ENCODE measurements at regions not wholly inside any gene's neighbourhood (a gene's known extent, or its start where the extent isn't known, plus 50 kb on each side); places are given as distances from the start of the nearest gene placed in this dataset.
"Not testable (repeated sequence)": the region's sequence is repeated elsewhere in the genome, so short reads cannot be mapped to it uniquely, and the experiment has no call there.

DNA sequence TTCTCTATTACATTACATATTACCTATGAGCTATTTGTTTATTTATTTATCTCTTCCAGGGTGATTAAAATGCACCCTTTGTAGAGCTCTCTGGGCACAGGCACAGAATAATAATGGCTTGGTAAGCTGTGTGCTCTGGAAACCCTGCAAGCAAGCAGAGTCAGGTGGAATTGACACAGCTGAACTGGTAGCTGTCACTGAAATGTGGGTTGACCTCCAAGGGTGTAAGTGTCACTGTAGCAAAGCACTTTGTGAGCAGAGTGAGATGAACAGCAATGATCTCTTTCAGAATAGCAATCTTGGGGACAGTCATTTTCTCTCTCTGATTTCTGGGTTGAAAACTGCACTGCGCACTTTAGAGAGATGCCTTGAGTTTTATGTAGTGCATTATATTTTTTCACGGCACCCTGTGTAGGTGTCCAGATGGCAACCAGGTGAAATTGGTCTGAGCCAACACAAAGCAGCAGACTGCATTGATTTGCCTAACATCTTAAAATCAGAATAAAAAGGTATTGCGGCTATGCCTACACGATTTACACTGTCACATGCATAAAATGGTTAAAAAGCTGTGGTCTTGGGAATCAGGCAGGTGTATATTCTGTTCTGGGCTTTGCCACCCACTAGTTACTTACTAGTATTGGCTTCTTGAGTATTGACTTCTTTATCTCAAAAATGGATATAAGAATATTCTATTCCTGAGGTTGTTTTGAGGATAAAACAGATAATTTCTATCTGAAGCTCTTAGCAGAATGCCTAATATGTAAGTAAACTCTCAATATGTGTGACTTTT, 450.3 kb downstream of the RAPGEF2 start:
- no peak for DNase-seq

DNA sequence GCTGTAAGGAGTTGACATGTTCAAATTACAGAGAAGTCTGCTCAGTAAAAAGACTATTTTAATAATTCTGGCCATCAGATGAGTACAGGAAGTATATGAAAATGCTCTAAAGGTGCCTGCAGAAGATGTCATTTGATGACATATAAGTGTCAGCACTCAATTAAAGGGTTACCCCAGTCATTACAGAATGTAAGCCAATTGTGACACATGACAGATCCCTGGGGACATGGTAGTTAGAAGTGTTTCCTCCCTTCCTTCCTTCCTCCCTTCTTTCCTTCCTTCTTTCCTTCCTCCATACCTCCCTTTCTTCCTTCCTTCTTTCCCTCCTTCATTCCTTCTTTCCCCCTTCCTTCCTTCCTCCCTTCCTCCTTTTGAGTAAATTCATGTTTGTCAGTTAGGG, 453.0 kb downstream of the RAPGEF2 start:
- no peak for DNase-seq

DNA sequence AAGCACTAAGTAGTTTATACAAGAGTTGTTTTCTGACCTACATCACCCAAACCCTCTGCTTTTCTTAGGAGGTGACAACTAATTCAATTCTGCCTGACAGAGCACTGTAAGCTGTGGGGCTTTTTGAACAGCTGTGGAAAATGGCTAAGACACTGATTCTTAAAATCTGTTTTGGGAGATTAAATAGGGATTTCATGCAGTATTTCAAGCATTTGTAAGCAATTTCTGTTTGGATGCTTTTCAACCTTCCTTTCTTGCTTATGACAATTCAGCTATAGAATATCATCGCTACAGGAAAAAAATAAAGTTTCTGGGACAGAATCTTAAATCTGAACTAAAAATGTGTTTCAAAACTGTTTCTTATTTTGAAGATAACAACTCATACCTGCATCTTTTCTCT, 459.5 kb downstream of the RAPGEF2 start:
- no peak for DNase-seq

DNA sequence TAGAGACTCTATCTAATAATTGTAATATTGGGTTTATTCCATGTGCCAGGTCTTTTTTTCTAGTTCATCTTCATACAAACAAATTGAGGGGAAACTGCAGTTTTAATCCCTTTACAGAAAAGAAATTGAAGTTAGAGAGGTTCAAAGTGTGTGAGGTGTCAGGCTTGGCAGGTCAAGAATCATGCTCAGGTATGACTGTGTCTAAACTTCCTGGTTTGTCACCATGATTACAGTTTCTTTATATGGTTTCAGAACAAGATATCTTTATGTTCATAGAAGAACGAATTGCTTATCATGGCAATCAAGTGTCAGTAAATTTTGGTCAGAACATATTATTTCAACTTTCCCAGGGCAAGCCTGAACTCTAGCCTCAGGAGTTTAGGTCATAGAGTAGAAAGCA, 460.4 kb downstream of the RAPGEF2 start:
- DNase-seq = no peak

DNA sequence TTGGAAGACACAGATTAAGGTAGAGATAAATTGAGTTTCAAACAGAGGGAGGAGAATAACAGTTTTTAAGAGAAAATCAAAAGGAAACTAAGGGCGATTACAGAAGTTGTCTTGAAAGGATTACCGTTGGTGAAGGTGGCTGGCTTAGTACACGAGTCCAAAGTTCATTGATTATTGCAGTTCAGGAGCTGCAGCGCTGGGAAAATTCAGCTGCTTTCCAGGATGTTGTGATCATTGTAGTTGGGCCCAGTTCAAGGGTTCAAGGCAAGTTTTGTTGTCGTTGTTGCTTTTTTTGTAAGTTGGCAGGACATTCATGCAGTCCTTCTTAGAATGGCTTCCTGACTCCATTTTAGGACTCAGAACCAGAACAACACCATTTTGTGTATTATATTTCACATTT, 461.7 kb downstream of the RAPGEF2 start:
- DNase-seq = no peak

DNA sequence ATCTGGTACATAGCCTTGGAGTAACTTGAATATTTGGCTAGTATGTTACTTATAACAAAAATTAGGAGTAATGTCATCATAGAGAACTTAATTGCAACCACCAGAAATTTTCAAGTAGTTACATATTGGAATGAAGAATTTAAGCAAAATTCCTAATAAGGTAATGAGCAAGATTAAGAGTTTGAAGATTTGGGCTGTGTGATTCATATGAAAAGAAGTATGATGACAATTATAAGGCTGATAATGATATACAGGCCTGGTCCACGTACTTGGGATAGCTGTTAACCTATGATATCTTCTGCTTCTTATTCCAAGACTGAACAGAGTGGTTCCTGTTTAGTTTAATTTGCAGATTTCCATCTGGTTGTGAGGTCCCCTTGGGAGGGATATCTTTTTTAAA, 463.9 kb downstream of the RAPGEF2 start:
- no peak for DNase-seq

DNA sequence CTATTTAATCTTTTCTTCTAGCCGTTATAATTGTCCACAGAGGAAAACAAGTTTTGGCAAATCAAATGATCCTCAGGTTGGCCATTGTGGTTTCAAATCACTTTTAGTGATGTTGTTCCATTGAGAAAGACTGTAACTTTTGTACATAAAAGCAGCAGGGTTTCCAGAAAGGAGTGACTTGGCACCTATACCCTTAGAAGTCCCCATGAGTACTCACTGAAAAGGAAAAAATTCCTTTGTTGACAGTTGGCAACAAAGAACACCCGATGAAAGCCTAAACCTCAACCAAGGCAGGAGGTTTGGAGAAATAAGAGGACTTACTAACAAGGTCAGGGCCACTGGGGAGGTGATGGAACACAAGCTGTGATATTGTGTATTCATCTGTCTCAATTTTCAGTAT, 474.4 kb downstream of the RAPGEF2 start:
- DNase-seq = no peak

DNA sequence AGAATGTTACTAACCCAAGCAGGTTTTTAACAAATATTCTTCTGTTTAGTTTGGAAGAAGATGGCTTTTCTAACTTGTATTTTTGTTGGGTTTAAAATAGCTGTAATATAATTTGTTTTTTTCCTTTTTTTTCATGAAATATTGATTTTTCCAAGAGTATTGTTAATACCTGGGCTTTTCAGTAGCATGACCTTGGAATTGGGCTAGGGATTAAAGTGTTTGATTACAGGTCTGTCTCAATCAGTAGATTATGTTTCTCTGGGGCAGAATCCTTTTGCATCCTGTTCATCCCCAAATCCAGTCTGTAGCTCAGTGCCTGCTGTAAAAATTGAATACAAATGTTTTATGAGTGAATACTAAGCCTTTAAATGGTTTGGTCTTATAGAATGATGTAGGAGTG, 479.8 kb downstream of the RAPGEF2 start:
- no peak for DNase-seq

DNA sequence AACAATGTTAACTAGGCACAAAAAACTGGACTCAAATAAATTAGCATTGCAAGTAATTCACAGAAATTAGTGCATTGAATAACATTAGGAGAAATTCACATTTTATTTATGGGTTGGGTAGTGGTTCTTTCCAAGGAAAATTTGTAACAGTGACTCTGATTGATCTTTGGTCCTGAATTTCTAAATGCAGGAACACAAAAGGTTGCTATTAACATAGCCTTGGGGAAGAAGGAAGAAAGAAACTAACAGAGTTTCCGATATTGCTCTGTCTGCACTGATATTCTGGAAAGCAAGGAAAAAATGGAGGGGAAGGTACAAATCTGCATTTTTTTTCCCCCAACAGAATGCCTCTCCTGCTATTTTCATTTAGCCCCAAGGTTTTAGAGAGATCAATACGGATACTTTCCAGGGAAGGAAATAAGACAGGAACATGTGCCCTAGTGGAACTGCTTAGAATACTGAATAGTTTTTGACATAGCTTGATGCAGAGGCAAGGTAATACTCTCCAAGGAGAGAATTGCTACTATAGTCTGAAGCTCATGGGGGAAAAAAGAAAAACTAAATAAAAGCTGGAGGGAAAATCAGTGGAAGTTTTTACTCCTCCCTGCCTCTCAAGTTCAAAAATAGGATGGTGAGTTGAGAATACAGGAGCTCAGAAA, 490.1 kb downstream of the RAPGEF2 start:
- no peak for DNase-seq

DNA sequence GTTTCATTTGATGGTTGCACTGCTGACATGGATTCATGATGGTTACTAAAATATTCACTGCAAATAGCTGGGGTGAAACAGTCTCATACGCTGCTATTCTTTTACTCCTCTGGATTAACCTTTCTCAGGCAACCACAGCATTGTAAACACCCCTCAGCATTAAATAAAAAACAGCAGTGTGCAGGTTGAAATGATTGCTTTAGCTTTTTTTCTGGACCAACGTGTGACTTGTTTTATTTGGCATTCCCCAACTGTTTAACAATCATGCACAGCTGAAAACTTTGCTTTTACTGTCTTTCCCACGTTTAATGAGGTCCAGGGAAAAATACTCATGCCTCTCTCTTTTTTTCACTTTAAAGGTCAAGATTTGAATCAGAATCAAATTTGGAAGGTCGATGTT, 490.8 kb downstream of the RAPGEF2 start:
- no peak for DNase-seq

DNA sequence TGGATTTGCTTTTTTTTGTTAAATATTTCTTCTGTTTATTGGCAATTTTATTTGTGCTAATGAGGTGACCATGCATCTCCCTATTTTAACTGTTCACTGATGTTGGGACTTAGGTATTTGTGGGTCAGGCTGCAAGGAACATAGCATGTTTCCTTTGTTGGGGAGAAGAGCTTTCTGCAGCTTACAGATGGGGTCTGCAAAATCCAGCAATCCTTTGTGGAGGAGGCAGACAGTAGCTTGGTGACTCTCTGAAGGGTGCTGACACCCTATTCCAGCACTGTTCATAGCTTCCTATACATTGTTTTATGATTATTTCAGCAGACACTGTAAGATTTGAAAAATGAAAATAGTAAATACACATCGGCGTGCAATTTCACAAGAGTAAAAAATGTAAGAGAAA, 491.7 kb downstream of the RAPGEF2 start:
- no peak for DNase-seq

DNA sequence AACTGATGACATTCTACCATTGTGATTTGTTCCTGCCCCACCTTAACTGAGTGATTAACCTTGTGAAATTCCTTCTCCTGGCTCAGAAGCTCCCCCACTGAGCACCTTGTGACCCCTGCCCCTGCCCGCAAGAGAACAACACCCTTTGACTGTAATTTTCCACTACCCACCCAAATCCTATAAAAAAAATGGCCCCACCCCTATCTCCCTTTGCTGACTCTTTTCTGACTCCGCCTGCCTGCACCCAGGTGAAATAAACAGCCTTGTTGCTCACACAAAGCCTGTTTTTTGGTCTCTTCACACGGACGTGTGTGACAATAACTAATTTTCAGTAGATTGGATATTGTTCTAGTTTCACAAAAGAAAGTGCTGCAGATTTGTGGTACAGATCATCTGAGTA, 492.2 kb downstream of the RAPGEF2 start:
- not testable (repeated sequence) for DNase-seq

DNA sequence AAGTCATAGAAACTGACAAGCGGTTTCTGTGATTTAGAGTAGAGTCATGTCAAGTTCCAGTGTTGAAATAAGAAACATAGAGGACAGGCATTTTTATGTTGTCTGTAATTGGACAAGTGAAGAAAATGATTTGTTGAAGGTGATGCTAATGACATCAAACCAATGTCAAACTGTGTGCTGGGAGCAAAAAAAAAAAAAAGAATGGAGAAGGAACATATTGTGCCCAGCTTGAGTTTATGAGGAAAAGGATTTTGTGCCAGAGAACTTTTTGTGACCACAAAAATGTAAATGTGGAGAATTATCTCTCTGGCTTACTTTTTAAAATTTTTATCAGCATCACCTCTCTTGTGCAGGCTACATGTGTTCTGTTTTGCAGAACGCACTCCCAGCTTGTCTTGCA, 495.7 kb downstream of the RAPGEF2 start:
- no peak for DNase-seq

DNA sequence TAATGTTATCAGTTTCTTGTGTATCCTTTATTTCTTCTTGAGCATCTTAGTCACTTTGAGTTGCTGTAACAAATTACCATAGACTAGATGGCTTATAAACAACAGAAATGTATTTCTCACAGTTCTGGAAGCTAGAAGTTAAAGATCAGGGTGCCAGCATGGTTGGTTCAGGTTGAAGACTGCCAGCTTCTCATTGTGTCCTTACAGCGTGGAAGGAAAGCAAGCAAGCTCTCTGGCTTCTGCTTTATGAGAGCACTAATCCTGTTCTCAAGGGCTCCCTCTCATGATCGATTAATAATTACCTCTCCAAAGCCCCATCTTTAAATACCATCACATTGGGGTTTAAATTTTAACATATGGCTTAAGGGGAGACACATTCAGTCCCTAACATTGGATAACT, 497.2 kb downstream of the RAPGEF2 start:
- no peak for DNase-seq

DNA sequence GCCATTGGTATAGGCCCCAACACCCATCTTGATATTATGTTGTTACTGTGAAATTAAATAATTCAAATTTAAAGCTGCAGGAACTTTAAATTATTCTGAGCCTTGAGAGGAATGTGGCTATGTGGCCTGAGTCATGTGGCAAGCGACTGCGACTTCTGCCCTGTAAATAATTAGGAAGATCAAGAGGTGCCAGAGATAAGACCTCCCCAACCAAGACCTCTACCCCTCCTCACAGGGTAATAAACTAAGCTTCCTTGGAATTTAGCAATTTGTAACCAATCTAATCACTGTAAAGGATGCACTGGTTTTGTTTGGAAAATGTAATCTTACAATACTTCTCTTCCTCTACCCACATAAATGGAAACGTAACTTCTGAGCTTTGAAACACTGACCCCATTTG, 501.9 kb downstream of the RAPGEF2 start:
- no peak for DNase-seq

DNA sequence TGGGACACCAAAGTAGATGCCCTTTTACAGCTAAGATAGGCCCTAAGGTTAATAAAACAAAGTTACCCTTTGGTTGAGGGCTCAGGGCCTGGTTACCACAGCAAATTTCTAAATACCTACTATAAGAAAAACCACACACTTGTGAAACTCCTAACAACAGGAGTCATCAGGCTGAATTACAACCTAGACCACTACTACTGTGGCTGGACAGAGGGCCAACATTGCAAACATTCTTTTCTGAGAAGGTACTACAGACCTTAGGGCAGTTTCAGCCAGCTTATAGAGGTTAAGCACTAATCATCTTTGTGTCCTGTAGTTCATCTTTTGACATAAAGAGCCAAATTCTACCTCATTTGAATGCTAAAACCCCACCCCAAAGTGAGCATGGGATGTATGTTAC, 504.0 kb downstream of the RAPGEF2 start:
- DNase-seq = no peak

DNA sequence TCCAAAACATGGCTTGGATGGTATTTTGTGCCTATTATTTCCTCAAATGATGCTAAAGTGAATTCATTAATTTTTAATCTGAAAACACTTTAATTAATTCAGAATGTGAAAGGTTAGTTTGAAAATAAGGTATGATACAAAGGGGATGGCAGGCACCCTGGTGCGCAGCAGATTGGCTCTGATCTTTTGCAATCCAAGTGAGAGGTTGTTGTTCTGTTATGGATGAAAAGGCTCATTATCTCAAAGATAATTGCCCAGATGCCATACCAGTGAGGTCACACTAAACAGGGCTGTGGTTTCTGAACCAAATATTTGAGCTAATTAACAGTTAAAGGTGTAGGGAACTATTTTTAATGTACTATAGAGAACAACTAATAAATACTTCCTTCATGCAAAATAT, 504.9 kb downstream of the RAPGEF2 start:
- no peak for DNase-seq

DNA sequence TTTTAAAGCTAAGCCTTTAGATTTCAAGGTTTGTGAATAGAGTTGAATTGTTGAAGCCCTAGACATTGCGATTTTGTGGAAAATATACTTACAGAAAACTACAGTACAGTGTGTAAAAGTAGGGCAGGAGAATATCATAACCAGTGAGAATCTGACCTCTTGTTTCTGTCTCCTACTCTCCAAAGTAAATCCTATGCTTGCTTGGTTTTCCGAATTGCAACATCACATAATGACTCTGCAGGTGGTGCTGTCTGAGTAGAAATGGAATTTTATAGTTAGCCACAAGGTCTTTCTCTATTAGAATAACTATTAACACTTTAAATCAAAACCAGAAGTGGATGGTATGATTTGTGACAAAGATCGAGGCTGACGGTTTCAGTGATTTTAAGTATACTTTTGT, 505.6 kb downstream of the RAPGEF2 start:
- no peak for DNase-seq

DNA sequence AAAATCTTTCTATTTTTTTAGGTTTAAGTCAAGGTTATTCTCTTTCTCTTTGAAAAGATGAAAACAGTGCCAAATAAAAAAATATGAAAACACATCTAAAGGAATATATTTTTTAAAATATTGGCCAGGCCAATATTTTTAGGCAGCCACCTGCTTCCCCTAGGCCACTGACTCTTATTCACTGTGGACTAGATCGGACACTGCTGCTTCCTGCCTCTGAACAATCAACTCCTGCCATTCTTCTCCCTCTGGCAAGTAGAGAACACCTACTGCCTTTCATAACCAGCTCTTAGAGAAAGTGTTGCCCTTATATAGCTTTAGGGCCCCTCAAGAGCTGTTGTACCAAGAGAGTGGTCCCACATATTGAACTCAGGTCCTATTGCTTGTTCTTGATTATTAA, 529.2 kb downstream of the RAPGEF2 start:
- DNase-seq = no peak

DNA sequence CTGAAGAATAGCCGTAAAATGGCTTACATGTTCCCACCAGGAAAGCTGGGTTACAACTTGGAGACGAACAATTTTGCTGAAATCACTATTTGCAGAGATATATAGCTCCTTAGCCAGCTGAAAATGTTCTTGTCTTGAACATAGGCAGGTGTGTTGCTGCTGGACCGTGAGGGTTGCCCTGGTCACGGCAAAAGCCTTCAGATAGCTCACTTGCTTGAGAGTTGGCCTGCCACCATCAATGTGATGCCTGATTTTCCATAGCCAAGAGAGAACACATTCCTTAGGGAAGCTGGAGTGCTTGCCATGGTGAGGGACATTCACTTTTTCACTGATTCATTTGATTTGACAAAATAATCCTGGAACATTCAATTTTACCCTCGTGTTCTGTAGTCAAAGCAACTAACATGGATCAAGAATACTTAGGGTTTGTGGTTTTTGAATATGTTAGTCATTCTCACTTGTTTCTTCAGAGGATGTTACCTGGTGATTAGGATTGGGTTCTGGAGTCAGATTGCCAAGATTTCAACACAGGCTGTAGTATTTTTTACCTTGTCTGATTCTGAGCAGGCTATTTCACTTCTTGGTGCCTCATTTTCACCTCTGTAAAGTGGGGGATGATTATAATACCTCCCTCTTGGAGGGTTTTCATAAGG, 536.9 kb downstream of the RAPGEF2 start:
- DNase-seq = no peak

DNA sequence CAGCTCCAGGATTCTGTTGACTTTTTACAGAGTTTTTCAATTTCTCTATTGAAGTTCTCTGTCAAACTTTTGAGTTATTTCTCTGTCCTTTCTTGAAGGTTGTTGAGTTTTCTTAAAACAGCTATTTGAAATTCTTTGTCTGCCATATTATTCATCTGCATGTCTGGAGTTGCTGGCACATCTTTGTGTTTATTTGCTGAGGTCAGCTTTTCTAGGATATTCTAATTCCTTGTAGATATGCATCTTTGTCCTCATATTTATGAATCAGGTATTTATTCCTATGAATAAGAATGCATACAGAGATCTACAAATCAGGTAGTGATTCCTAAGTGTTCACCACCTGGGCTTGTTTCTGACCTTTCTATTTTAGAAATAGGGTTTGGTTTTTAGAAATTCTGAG, 546.4 kb downstream of the RAPGEF2 start:
- DNase-seq = no peak

DNA sequence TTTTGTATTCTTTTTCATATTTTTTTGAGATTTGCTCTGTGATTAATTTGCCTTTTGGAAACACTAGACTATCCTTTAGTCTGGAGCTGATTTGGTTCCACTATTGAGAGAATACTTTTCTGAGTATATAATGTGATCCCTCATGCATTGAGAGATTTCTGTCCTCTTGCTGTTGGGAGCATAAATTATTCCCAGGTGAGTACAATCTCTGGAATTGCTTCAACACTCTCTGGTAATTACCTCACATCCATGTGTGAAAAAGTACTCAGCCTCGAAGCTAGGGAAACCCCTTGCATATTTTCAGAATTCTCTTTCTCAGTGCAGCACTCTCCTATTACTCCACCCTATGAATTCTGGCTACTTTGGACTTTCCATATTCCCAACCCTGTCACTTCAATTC, 550.0 kb downstream of the RAPGEF2 start:
- no peak for DNase-seq

DNA sequence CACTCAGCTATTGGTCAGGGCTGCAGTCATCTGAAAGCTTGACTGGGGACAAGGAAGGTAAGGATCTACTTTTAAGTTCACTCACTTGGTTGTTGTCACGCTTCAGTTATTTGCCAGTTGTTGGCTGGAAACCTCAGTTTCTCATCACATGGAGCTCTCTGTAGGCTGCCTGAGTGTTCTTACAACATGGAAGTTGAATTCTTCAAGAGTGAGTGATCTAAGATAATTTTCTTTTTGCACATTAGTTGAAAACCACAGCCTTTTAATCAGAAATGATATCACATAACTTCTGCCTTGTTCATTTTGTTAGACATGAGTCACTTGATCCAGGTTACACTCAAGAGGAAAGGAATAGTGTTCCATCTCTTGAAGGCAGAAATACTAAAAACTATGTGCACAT, 552.7 kb downstream of the RAPGEF2 start:
- no peak for DNase-seq

DNA sequence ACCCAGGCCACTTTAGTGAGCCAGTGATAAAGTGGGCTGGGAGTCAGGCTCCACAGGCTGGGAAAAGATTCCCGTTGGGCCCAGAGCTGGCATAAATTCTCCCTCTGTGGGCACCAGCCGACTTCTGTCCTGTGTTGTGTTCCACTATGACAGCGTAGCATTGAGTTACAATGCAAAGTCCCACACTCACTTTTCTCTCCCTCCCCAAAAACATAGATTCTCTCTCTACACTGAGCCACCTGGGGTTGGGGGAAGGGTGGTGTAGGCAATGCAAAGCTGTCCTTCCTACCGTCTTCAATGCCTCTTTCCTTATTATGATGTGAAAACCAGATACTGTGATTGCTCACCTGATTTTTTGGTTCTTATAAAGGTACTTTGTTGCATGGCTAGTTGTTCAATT, 566.2 kb downstream of the RAPGEF2 start:
- no peak for DNase-seq
